D721Med (cell line): ENCODE measurements at regions not wholly inside any gene's neighbourhood (a gene's known extent, or its start where the extent isn't known, plus 50 kb on each side); places are given as distances from the start of the nearest gene placed in this dataset.

Experiments used
- DNase-seq: peaks from one replicate; pipeline ENCODE4 v3.0.0; 2011; ENCODE audit warnings: low spot score; ENCODE audit not compliant: insufficient read length
- FAIRE-seq: peaks from 2 replicates; lab custom pipeline; 2011; peaks lifted over from hg19 to GRCh38; lab: Jason Lieb, UNC
- CTCF ChIP-seq: IDR thresholded peaks from 2 replicates; pipeline ENCODE4 v1.5.1; 2012; ENCODE audit warnings: mild to moderate bottlenecking, control low read depth; ENCODE audit not compliant: insufficient read depth; ENCODE audit errors: missing control alignments

- DNase-seq: no peak
- TF ChIP-seq CTCF: no peak
- FAIRE-seq: no peak
Observed at GRCh38 chr10:129005080-129005479, 462.0 kb upstream of the MGMT start.

GRCh38 chr10:129005804-129006203 is 461.2 kb upstream of the MGMT start:
- no peak for FAIRE-seq
- DNase-seq: no peak
- TF ChIP-seq CTCF: no peak

GRCh38 chr10:129018511-129018910 is 448.5 kb upstream of the MGMT start:
- no peak for TF ChIP-seq CTCF
- DNase-seq (no peak), FAIRE-seq (no peak)

- DNase-seq: no peak
- FAIRE-seq: no peak
- TF ChIP-seq CTCF: no peak
Observed at GRCh38 chr10:129020651-129021330, 446.2 kb upstream of the MGMT start.

GRCh38 chr10:129021594-129022304 is 445.3 kb upstream of the MGMT start:
- FAIRE-seq: no peak
- DNase-seq: no peak
- TF ChIP-seq CTCF: no peak

- no peak for TF ChIP-seq CTCF
- FAIRE-seq (no peak), DNase-seq (no peak)
Observed at GRCh38 chr10:129023082-129023481, 444.0 kb upstream of the MGMT start.

- no peak for FAIRE-seq
Observed at GRCh38 chr10:129024046-129024445, 443.0 kb upstream of the MGMT start.

More at GRCh38 chr10:129024046-129024445, 443.0 kb upstream of the MGMT start:
- TF ChIP-seq CTCF: no peak
- no peak for DNase-seq
